ENCODE measurements at regions not wholly inside any gene's neighbourhood (a gene's known extent, or its start where the extent isn't known, plus 50 kb on each side); places are given as distances from the start of the nearest gene placed in this dataset.

DNA sequence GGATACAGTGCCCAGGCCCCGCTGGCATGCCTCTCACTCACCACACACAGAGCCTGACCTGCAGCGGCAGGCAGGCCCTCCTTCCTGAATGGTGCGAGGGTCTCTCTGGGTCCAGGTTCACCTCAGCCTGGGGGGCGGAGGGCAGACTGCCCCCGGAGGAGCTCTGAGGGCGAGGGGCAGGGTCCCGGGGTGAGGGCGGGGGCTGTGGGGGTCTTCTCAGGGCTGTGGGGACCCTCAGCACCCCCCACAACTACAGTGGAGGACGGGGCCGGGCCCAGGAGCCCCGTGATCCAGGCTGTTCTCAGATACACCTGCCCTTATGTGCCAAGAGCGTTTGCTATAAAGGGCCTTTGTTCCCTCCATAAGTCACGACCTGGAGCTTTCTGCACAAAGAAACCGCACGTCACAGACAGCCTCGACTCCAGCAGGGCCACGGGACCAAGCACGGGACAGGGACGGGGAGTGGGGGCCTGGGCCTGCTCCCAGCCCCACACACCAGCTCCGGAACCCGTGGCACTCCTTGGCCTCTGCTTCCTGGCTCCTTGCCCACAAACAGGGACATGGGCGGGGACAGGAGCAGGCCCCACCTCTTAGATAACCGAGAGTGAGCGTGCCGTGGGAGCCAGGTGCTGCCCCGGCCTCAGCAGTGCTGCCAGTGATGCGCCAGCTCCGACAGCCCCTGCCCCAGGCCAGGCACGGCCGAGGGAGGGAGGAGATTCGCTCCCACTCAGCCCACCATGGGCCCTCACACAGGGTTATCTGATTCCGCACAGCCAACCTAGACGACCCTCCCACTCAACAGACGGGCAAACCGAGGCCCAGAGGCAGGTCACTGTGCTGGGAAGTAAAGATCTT is 101.9 kb downstream of the RFLNA start:
- no peak for DNase-seq (ENCODE audit: low read depth in 2 of 2)

- DNase-seq (ENCODE audit: low read depth in 2 of 2), result no peak
Measured at GRCh38 chr12:124395986-124396385, 101.1 kb downstream of the RFLNA start.

DNA sequence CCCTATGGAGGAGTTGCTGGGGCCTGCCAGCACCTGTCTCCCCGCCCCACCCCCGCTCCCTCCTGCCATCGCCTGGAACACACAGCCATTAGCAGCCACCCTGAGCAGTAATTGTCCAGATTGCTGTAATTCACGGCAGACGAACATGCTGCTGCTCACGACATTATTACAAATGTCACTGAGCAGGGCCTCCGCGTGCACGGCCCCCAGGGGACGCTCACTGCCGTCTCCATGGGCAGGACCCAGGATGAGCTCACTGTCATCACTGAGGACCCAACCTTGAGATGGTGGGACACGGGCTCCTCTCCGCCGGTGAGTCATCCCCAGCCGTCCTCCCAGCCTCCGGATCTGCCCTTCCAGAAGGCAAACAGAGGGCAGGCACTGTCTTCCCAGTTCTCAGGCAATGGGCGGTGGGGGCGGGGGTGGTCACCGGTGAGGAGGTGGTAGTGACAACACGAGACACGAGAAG is 100.4 kb downstream of the RFLNA start:
- no peak for DNase-seq (ENCODE audit: low read depth in 2 of 2)

GRCh38 chr12:124394462-124395128 is 99.7 kb downstream of the RFLNA start:
- no peak for DNase-seq (ENCODE audit: low read depth in 2 of 2)

DNA sequence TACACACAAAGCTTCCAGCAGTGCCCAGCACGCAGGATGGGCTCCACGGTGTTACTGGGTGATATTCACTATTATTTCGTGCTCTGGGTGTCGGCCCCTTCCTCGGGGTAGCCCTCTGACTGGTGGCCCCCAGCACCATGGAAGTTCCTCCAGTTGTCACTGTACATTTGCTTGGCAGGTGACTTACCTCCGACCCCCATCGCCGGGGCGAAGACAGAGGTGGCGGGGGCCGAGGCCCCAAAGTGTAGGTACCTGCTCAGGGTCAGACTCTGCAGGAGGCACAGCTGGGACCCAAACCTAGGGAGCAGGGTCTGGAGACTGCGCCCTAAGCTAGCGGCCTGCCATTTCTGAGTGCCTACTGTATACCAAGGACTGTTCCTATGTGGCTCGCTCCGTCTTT is 98.9 kb downstream of the RFLNA start:
- DNase-seq (ENCODE audit: low read depth in 2 of 2), result no peak

- DNase-seq (ENCODE audit: low read depth in 2 of 2), result no peak
Measured at GRCh38 chr12:124393414-124393790, 98.5 kb downstream of the RFLNA start.

GRCh38 chr12:124392667-124393413 is 97.9 kb downstream of the RFLNA start:
- DNase-seq (ENCODE audit: low read depth in 2 of 2), result no peak

DNA sequence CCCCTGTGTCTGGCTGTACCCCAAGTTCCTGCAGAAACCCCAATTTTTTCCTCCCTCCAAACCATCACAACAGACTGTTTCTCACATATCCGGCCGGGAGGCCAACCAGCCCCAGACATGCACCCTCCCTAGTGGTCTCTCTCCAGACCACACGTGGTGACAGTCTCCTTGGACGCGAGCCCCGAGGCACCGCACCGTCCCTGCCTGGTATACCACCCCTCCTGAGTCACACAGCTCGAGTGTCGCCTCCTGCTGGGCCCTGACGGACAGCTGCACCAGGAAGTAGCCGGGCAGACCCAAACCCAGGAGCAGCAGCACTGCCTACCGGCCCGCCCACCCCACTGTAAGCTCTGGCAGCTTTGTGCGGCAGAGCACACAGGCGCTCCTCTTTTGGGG is 97.4 kb downstream of the RFLNA start:
- peak; percentile 9 to 15 for DNase-seq (ENCODE audit: low read depth in 2 of 2)

DNA sequence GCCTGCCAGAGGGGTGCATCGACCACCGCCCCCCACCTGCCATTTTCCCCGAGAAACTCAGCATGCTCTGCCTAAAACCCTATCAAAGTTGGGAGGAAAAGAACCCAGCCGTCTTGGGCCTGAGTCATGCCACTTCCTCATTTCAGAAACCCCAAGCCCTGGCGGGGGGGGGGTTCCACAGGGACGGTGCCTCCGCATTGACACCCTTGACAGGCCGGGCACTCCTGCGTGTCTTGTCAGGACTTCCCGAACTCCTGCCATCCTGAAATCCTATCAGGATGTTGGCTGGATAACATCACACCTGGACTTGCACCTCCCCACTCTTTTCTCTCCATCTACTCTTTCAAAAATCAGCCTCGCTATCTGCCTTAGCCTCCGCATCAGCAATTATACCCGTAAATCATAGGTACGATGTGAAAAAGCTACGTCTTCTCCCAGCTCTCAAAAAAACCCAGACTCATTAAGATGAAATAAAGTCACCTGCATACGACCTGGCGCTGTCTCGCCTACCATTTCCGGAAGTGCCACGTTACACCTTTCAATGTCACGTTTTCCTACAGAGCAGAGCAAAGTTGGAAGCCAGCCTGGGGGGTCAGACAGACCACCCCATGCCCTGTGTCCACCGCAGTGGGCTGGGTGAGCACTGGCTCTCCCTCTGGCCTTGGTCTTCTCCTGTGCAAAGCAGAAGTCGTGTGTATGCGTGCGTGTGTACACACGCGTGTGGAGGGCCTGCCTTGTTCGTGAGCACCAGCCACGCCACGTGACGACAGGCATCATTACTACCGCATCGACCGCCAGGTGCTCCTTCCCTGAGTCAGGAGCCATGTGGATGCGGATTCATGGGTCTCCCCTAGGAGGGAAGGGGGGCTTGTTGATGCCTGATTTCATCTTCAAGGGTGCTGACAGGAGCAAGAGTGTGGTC is 96.7 kb downstream of the RFLNA start:
- peak; percentile 25 to 43 for DNase-seq (ENCODE audit: low read depth in 2 of 2)

- no peak for DNase-seq (ENCODE audit: low read depth in 2 of 2)
Measured at GRCh38 chr12:124390442-124391097, 95.7 kb downstream of the RFLNA start.

- no peak for DNase-seq (ENCODE audit: low read depth in 2 of 2)
Measured at GRCh38 chr12:124389725-124390441, 95.0 kb downstream of the RFLNA start.

- peak; percentile 42 to 54 for DNase-seq (ENCODE audit: low read depth in 2 of 2)
Measured at GRCh38 chr12:124389138-124389724, 94.3 kb downstream of the RFLNA start.

GRCh38 chr12:124388679-124389137 is 93.8 kb downstream of the RFLNA start:
- DNase-seq (ENCODE audit: low read depth in 2 of 2), result peak; percentile 39 to 48

DNA sequence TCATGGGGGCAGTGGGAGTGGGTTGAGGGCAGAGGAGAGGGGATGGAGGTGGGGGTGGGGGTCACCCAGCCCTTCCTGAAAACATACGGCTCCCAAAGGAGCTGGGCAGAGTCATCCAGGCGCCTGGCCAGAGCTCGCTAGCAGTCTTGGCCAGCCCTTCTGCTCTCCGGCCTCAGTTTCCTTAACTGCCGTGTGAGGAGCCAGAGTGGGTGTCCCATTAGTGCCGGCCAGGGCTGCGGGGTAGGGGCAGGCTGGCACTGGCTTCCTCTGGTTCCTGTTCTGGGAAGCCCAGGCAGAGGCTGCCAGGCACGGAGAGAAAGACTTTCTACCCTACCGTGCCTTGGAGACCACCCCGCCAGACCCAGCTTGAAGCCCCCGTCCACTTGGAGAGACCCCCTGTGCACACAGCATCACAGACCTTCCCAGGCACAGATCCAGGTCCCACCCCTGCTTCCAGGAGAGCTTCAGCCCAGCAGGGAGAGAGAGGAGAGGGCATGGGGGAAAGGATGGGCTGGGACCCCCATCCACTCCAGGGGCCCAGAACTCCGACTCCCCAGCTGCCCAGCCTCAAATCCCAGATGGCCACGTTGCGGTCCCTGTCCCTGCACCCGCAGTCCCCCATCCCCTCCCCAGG is 93.3 kb downstream of the RFLNA start:
- DNase-seq (ENCODE audit: low read depth in 2 of 2), result no peak

DNA sequence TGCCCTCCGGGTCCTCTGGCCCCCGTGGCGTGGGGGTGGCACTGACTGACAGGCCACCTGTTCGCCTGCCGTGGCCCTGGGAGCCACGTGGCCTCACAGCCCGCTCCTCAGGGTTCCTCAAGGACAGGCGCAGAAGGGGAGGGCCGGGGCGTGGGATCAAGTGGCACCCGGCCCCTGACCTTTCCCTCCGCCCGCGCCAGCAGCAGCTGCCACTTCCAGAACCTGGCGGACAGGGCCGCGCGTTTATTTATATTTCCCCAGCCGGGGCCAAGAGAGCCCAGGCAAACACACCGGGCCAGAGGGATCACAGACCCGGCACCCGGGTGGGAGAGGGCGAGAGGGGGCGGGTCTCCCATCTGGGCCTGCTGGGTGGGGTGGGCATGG is 92.6 kb downstream of the RFLNA start:
- DNase-seq (ENCODE audit: low read depth in 2 of 2), result no peak

DNA sequence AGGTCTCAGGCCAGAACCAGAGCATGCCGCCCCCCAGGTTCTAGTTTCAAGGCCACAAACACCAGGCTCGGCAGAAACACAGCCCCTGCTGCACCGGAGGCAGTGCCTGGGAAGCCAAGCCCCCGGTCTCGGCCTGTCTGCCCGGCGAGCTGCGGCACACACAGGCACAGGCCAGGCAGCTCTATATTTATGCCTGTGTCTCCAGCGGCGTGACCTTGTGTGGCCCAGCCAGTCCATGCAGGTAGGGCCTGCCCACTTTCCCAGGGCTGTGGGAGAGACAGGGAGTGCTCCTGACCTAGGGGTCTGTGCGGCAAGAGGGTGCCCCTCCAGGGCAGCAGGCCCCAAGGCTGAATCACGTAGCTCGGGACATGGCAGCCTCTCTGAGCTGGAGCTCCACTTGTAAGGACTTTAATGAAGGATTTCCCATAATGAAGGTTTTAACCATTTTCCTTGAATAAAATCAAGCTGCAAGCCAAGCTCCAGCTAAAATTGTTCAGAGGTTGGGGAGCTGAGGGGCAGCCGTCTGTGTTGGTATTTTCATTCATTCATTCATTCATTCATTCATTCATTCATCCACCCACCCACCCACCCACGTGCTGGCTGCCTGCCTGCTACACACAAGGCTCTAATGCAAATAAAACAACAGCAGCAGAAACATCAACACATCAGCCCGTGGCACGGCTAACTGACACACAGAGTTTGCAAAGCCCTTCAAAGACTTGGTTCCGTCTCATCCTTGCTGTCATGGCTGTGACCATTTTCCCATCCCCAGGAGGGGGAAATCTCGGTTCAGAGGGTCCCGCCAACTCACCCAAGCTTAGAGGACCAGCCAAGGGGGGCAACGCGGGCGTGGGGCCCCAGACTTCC is 92.0 kb downstream of the RFLNA start:
- no peak for DNase-seq (ENCODE audit: low read depth in 2 of 2)

DNA sequence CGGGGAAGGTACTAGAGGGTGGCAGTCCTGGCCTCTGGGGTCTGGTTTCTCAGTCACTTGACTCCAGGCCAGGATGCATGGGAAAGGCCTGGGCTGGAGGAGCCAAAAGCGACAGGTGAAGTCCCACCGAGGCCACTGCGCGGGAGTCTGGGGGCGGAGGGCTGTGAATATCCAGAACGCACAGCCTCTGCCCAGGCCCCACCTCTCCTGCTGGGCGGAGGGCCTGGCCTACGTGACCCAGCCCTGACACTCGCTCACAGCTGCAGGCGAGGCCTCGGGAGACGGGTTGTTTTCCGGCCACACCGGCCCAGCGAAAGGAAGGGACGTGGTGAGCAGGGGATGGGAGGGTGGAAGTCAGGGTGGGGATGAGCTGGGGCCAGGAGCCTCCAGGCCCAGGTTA is 91.2 kb downstream of the RFLNA start:
- DNase-seq (ENCODE audit: low read depth in 2 of 2), result no peak
